Endothelial cell of umbilical vein (primary cell): ENCODE measurements at regions not wholly inside any gene's neighbourhood (a gene's known extent, or its start where the extent isn't known, plus 50 kb on each side); places are given as distances from the start of the nearest gene placed in this dataset.

Experiments used
- BruUV-seq: library from RNA; stranded (reverse); fragments of 400-500 nt; replicated peaks from 2 replicates; lab custom pipeline; 2021; lab: Mats Ljungman, UMichigan
- CTCF ChIA-PET: fragments of 300-600, 350-600 bp; sonication (Branson Sonifier 250); formaldehyde crosslinking; loops from one replicate; lab custom pipeline; 2021; ENCODE audit warnings: antibody characterized with exemption, inconsistent platforms; lab: Charles Lee
- POLR2A ChIA-PET: fragments of 300-600, 350-600 bp; sonication (Branson Sonifier 250); formaldehyde crosslinking; loops from one replicate; lab custom pipeline; 2021; ENCODE audit warnings: antibody characterized with exemption, inconsistent platforms; lab: Charles Lee
- DNase-seq: peaks from one replicate; pipeline ENCODE4 v3.0.0-alpha.2; 2011; ENCODE audit warnings: low read depth, low spot score
- FAIRE-seq: peaks from 2 replicates; lab custom pipeline; 2011; peaks lifted over from hg19 to GRCh38; lab: Jason Lieb, UNC
- H2AFZ ChIP-seq: 2 replicates; pipeline ENCODE4 v1.6.0; 2012; ENCODE audit warnings: low read depth, low read length, control low read depth, inconsistent platforms
- H3K27ac ChIP-seq: 2 replicates; pipeline ENCODE4 v1.5.1; 2011; ENCODE audit warnings: low read depth, mild to moderate bottlenecking, control low read depth, low read length, moderate library complexity; ENCODE audit not compliant: insufficient read depth
- H3K27me3 ChIP-seq, 2 experiments: 2 replicates each; pipeline versions ENCODE4 v1.6.0 to v1.6.1; 2011; ENCODE audit warnings: low read length in 2 of 2, mixed read lengths in 1 of 2; ENCODE audit not compliant: control insufficient read depth in 2 of 2, insufficient read depth in 2 of 2
- H3K36me3 ChIP-seq, 2 experiments: 2 replicates in 1 of 2; 3 replicates in 1 of 2; pipeline ENCODE4 v1.5.1; 2011; ENCODE audit warnings: low read length in 2 of 2, mild to moderate bottlenecking in 1 of 2, moderate library complexity in 1 of 2; ENCODE audit not compliant: control insufficient read depth in 2 of 2, insufficient read depth in 2 of 2; ENCODE audit errors: extremely low read depth in 1 of 2
- H3K4me1 ChIP-seq: 3 replicates; pipeline ENCODE4 v1.5.1; 2011; ENCODE audit warnings: mild to moderate bottlenecking, low read length; ENCODE audit not compliant: control insufficient read depth, insufficient read depth; ENCODE audit errors: extremely low read depth
- H3K4me2 ChIP-seq: 2 replicates; pipeline ENCODE4 v1.6.1; 2011; ENCODE audit warnings: low read length, control low read depth, mixed read lengths; ENCODE audit not compliant: insufficient read depth
- H3K4me3 ChIP-seq, 3 experiments: fragments of 200-600 bp in 1 of 3; sonication (generic), shearing (Covaris generic) in 1 of 3; replicated peaks in 1 of 3; 2 replicates each; pipeline ENCODE4 v1.5.1; 2011 to 2016; ENCODE audit warnings: control low read depth in 3 of 3, low read length in 3 of 3, mild to moderate bottlenecking in 2 of 3, inconsistent platforms in 1 of 3, low read depth in 1 of 3, moderate library complexity in 1 of 3; ENCODE audit not compliant: insufficient read depth in 1 of 3
- H3K79me2 ChIP-seq: 2 replicates; pipeline ENCODE4 v1.6.0; 2012; ENCODE audit warnings: low read length, inconsistent platforms; ENCODE audit not compliant: control insufficient read depth, insufficient read depth
- H3K9ac ChIP-seq: replicated peaks from 2 replicates; pipeline ENCODE3; 2011; ENCODE audit warnings: low read length, control low read depth; ENCODE audit not compliant: insufficient read depth; ENCODE audit errors: extremely low read depth
- H3K9me1 ChIP-seq: replicated peaks from 3 replicates; pipeline ENCODE4 v1.6.0; 2011; ENCODE audit warnings: mild to moderate bottlenecking, low read length; ENCODE audit not compliant: control insufficient read depth, insufficient read depth; ENCODE audit errors: extremely low read depth
- H3K9me3 ChIP-seq: replicated peaks from 2 replicates; pipeline ENCODE4 v1.5.1; 2012; ENCODE audit warnings: low read length, inconsistent platforms; ENCODE audit not compliant: control insufficient read depth, insufficient read depth
- H4K20me1 ChIP-seq: replicated peaks from 2 replicates; pipeline ENCODE3; 2011; ENCODE audit warnings: mild to moderate bottlenecking, low read length; ENCODE audit not compliant: control insufficient read depth, insufficient read depth; ENCODE audit errors: extremely low read depth
- CTCF ChIP-seq, 2 donors: IDR thresholded peaks; 1 replicate in 1 of 2; 2 replicates in 1 of 2; pipeline ENCODE4 v1.5.1; 2011; ENCODE audit warnings: low read length in 2 of 2, mild to moderate bottlenecking in 2 of 2, moderate library complexity in 2 of 2, control low read depth in 1 of 2, inconsistent platforms in 1 of 2, low read depth in 1 of 2; ENCODE audit not compliant: insufficient read depth in 1 of 2; ENCODE audit errors: extremely low read depth in 1 of 2
- EZH2 ChIP-seq: IDR thresholded peaks from 2 replicates; pipeline ENCODE4 v1.6.1; 2012; ENCODE audit warnings: borderline replicate concordance, low read depth, mild to moderate bottlenecking, moderate library complexity, low read length, inconsistent platforms; ENCODE audit not compliant: severe bottlenecking
- FOS ChIP-seq: IDR thresholded peaks from 2 replicates; pipeline ENCODE4 v1.6.1; 2011; ENCODE audit warnings: mild to moderate bottlenecking, low read length, moderate library complexity, borderline replicate concordance; ENCODE audit not compliant: insufficient read depth
- GATA2 ChIP-seq: IDR thresholded peaks from 2 replicates; pipeline ENCODE4 v1.7.0; 2011; ENCODE audit warnings: low read depth, mild to moderate bottlenecking, moderate library complexity, mixed read lengths, low read length; ENCODE audit not compliant: insufficient read length, insufficient read depth
- JUN ChIP-seq: IDR thresholded peaks from 2 replicates; pipeline ENCODE4 v1.6.1; 2011; ENCODE audit warnings: borderline replicate concordance, low read depth; ENCODE audit not compliant: insufficient read length, insufficient read depth
- MAX ChIP-seq: IDR thresholded peaks from 2 replicates; pipeline ENCODE4 v1.6.1; 2011; ENCODE audit not compliant: insufficient read depth, insufficient read length
- MYC ChIP-seq: IDR thresholded peaks from one replicate; pipeline ENCODE4 v1.6.1; 2011; ENCODE audit warnings: mild to moderate bottlenecking, low read depth, low read length
- POLR2A ChIP-seq: IDR thresholded peaks from 2 replicates; pipeline ENCODE4 v1.6.1; 2012; ENCODE audit warnings: low read depth, mild to moderate bottlenecking, control low read depth, low read length
- POLR2AphosphoS5 ChIP-seq: IDR thresholded peaks from 2 replicates; pipeline ENCODE4 v1.6.1; 2012; ENCODE audit warnings: low read depth, mild to moderate bottlenecking, control low read depth, low read length, moderate library complexity; ENCODE audit not compliant: insufficient read depth
- dilution Hi-C: fragments of 300-500 bp; cut with MboI; formaldehyde crosslinking; loops from one replicate; pipeline ENCODE4 v1.15.0; 2019; ENCODE audit warnings: low sequenced_read_pairs; ENCODE audit not compliant: extremely low pct_ligation_motif_present
- intact Hi-C: fragments of 100-400 bp; cut with micrococcal nuclease; formaldehyde crosslinking; loops from one replicate; pipeline ENCODE4 v1.10.0; 2022

- Histone ChIP-seq H3K4me3 (no peak overlapping the region), H3K9me1 (no peaks in the 10 kb centered on the region), H3K4me1 (peaks cover 28% of the 10 kb centered on the region), H3K36me3 (no peaks in the 10 kb centered on the region), H4K20me1 (no peaks in the 10 kb centered on the region), H3K9ac (no peak overlapping the region), H3K79me2 (no peaks in the 10 kb centered on the region), H2AFZ (no peak overlapping the region), H3K27me3 (no peaks in the 10 kb centered on the region), H3K27ac (no peak overlapping the region), H3K9me3 (no peaks in the 10 kb centered on the region), H3K4me2 (no peak overlapping the region)
- ChIA-PET POLR2A (no interaction called here), CTCF (interaction anchor here (1.2 to 4.9 kb wide), 3 partner anchors 8 to 216 kb away, joined by 3 to 24 read pairs (median 18); no protein-coding TSS in a partner anchor)
- no TSS peak for BruUV-seq
- FAIRE-seq (no peak), DNase-seq (no peak)
- dilution Hi-C loops, result no loop called here
- intact Hi-C loops, result no loop called here
- TF ChIP-seq GATA2 (no peak), FOS (no peak), JUN (no peak), POLR2AphosphoS5 (no peak), MAX (no peak), MYC (no peak), CTCF (IDR thresholded peaks at IDR 0.05; ENCODE audit: extremely low read depth in 1 of 2, insufficient read depth in 1 of 2, low read depth in 1 of 2, low read length in 2 of 2) (no peak), POLR2A (no peak), EZH2 (no peak)
These were observed 82.7 kb upstream of the SLC35G4 start for GRCh38 chr18:11526675-11527074.
